GM06990 (cell line): ENCODE measurements at regions not wholly inside any gene's neighbourhood (a gene's known extent, or its start where the extent isn't known, plus 50 kb on each side); places are given as distances from the start of the nearest gene placed in this dataset.

Experiments used
- DNase-seq: peaks from one replicate; pipeline ENCODE4 v3.0.0-alpha.2; 2011; ENCODE audit not compliant: insufficient read length; ENCODE audit errors: extremely low read depth
- H3K27me3 ChIP-seq: replicated peaks from 2 replicates; pipeline ENCODE4 v1.6.0; 2011; ENCODE audit warnings: low read length; ENCODE audit not compliant: control insufficient read depth, insufficient read depth
- H3K36me3 ChIP-seq: 2 replicates; pipeline ENCODE4 v1.5.1; 2011; ENCODE audit warnings: low read length; ENCODE audit not compliant: control insufficient read depth, insufficient read depth
- H3K4me3 ChIP-seq: replicated peaks from 2 replicates; pipeline ENCODE4 v1.5.1; 2011; ENCODE audit warnings: low read depth, mild to moderate bottlenecking, control low read depth, low read length
- TF ChIP-seq, protein P1 (sequence below): IDR thresholded peaks from 2 replicates; pipeline ENCODE4 v1.5.1; 2011; ENCODE audit warnings: low read length, control low read depth, mild to moderate bottlenecking, inconsistent platforms; ENCODE audit not compliant: insufficient read depth, poor library complexity, severe bottlenecking

DNA sequence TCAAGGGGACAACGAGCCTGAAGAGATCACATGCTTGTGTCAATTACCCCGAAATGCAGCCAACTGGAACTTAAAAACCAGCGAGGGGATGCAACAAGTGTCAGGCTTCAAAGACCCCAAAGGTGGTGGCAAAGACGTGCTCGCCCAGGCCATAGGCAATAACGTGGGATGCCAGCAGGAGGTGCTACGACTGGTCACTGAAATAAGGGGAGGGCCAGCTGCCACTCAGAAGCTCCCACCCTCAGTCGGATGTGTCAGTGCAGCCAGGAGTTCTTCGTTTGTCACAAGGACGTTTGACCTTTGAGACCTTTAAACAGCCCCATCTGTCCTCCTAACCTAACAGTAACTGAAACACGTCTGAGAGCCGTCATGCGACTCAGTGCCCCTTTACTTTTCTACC is 556.8 kb upstream of the PCDH10 start:
- Histone ChIP-seq H3K4me3 (no peak overlapping the region), H3K27me3 (no peaks in the 10 kb centered on the region), H3K36me3 (no peaks in the 10 kb centered on the region)
- TF ChIP-seq, protein P1, sequence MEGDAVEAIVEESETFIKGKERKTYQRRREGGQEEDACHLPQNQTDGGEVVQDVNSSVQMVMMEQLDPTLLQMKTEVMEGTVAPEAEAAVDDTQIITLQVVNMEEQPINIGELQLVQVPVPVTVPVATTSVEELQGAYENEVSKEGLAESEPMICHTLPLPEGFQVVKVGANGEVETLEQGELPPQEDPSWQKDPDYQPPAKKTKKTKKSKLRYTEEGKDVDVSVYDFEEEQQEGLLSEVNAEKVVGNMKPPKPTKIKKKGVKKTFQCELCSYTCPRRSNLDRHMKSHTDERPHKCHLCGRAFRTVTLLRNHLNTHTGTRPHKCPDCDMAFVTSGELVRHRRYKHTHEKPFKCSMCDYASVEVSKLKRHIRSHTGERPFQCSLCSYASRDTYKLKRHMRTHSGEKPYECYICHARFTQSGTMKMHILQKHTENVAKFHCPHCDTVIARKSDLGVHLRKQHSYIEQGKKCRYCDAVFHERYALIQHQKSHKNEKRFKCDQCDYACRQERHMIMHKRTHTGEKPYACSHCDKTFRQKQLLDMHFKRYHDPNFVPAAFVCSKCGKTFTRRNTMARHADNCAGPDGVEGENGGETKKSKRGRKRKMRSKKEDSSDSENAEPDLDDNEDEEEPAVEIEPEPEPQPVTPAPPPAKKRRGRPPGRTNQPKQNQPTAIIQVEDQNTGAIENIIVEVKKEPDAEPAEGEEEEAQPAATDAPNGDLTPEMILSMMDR, result no peak
- DNase-seq, result no peak

DNA sequence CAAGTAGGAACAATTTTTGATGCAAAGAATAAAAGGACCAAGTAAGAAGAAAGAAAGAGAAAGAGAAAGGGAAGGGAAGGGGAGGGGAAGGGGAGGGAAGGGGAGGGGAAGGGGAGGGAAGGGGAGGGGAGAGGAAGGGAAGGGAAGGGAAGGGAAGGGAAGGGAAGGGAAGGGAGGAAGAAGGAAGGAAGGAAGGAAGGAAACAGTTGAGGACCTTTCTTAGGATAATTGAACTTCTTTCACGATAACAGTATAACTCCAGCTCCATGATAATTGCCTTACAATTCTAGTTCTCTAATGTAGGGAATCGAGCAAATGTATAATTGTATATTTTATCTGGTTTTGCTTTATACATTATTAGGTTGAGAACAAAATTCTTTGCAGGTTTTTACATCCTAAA is 556.2 kb upstream of the PCDH10 start:
- Histone ChIP-seq H3K4me3 (no peak overlapping the region), H3K27me3 (no peaks in the 10 kb centered on the region), H3K36me3 (no peaks in the 10 kb centered on the region)
- TF ChIP-seq, protein P1, result no peak
- DNase-seq, result no peak

DNA sequence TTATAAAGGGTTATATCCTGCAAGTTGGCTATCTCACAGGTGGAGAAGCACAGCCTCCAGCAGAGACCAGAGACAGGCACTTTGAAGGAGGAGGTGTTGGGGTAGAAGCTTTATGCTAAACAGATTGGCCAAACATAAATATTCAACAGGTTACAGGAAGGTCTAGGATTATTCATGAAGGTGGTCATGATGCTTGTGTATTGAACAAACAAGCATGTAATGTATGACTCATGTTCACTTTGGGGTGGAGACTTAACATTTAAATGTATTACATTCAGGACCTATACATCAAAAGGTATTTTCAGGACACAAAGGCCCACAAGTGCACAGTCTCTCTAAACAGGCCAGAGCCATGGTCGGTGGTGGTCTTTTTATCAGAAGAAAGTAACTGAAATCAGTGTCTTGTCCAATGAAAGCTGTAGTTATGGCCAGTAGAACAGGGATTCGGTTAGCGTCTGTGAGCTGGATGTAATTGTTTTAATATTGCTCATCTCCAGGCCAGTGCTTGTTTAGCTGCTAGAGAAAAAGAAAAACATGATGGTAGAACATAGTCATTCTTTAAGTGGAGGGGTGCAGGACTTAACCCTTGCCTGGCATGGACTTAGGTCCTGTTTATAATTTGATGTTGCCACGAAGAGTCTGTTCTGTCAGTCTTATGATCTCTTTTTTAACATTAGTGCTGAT is 555.2 kb upstream of the PCDH10 start:
- Histone ChIP-seq H3K27me3 (no peaks in the 10 kb centered on the region), H3K36me3 (no peaks in the 10 kb centered on the region), H3K4me3 (no peak overlapping the region)
- no peak for DNase-seq
- TF ChIP-seq, protein P1, result no peak

DNA sequence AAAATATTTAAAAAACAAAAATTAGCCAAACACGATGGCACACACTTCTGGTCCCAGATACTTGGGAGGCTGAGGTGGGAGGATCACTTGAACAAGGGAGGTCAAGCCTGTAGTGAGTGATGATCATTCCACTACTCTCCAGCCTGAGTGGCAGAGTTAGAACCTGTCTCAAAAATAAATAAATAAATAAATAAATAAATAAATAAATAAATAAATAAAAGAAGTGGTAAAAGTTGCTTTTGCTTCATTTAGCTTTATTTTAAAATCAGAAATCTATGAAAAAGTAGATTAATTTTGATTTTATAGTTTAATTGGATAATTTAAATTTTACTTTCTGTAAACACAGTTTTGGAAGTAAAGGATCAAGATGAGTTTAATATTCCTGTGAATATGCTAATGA is 552.9 kb upstream of the PCDH10 start:
- TF ChIP-seq, protein P1, result no peak

DNA sequence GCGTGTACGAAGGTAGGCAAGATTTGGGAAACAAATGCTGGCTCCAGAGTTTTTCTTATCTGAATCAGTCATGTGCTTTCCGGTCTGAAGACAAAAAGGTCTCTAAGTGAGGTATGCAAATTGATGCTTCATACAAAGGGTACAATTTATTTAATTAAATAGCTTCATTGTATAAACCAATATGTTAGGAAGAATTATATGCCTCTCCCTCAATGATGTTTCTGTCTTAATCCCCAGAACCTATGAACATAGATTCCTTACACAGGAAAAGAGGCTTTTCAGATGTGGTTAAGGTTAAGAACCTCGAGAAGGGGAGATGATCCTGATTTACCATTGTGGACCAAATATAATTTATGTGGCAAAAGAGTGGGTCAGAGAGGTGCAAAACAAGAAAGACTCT is 543.5 kb upstream of the PCDH10 start:
- H3K27me3 ChIP-seq, result no peaks in the 10 kb centered on the region
- TF ChIP-seq, protein P1, result no peak
- no peaks in the 10 kb centered on the region for H3K36me3 ChIP-seq
- DNase-seq, result no peak
- no peak overlapping the region for H3K4me3 ChIP-seq

More for the DNA sequence above, 552.9 kb upstream of the PCDH10 start:
- no peak overlapping the region for H3K4me3 ChIP-seq
- no peaks in the 10 kb centered on the region for H3K27me3 ChIP-seq
- no peaks in the 10 kb centered on the region for H3K36me3 ChIP-seq
- no peak for DNase-seq

DNA sequence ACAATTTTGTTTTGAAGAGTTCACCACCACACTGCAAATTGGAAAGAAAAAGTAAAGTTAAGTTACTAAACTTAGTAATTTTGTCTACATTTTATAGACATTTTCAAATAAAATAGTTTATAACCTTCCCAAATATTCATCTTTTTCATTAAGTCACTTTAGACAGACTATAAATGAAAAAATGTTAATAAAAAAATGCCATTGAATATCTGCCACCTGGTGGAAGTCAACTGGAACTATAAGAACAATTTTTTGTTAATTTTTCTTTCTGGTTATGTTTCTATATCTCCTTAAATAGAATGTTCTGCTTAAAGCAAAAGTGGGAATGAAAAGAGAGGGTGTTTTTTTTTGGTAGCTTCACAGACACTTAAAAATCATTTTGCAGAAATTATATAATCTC is 534.4 kb upstream of the PCDH10 start:
- Histone ChIP-seq H3K36me3 (no peaks in the 10 kb centered on the region), H3K27me3 (no peaks in the 10 kb centered on the region), H3K4me3 (no peak overlapping the region)
- TF ChIP-seq, protein P1, result no peak
- DNase-seq, result no peak
